ENCODE measurements at regions not wholly inside any gene's neighbourhood (a gene's known extent, or its start where the extent isn't known, plus 50 kb on each side); places are given as distances from the start of the nearest gene placed in this dataset.

- TF ChIP-seq CTCF (conservative IDR thresholded peaks at IDR 0.05; ENCODE audit: low read depth in 2 of 2) (no peak), POLR2AphosphoS5 (IDR thresholded peaks at IDR 0.05; ENCODE audit: low read depth) (no peak), ETS1 (IDR thresholded peaks at IDR 0.05) (no peak), EZH2 (IDR thresholded peaks at IDR 0.05; ENCODE audit: low read depth, unreplicated experiment) (no peak)
Observed at GRCh38 chr2:125658583-125658982, 997.4 kb upstream of the GYPC start.
